MM.1S (cell line): ENCODE measurements at regions not wholly inside any gene's neighbourhood (a gene's known extent, or its start where the extent isn't known, plus 50 kb on each side); places are given as distances from the start of the nearest gene placed in this dataset.

Experiments used
- DNase-seq: peaks from one replicate; pipeline ENCODE4 v3.0.0-alpha.2; 2015
- H2AFZ ChIP-seq: fragments of 300-600 bp; sonication (generic); 2 replicates; pipeline ENCODE4 v1.6.0; 2016; ENCODE audit warnings: antibody characterized with exemption, low read length
- H3F3A ChIP-seq: fragments of 300-600 bp; sonication (generic); 2 replicates; pipeline ENCODE4 v1.6.1; 2016; ENCODE audit warnings: mild to moderate bottlenecking, antibody characterized with exemption, low read length, moderate library complexity, mixed read lengths; ENCODE audit not compliant: insufficient read depth
- H3K27ac ChIP-seq: fragments of 300-600 bp; sonication (generic); 2 replicates; pipeline ENCODE4 v1.5.1; 2016; ENCODE audit warnings: mild to moderate bottlenecking, low read length
- H3K27me3 ChIP-seq: fragments of 300-600 bp; sonication (generic); replicated peaks from 2 replicates; pipeline ENCODE4 v1.6.0; 2016; ENCODE audit warnings: low read length; ENCODE audit not compliant: insufficient read depth
- H3K36me3 ChIP-seq: fragments of 300-600 bp; sonication (generic); replicated peaks from 2 replicates; pipeline ENCODE4 v1.6.1; 2016; ENCODE audit warnings: mild to moderate bottlenecking, low read length, mixed read lengths; ENCODE audit not compliant: insufficient read depth
- H3K4me1 ChIP-seq: fragments of 300-600 bp; sonication (generic); 2 replicates; pipeline ENCODE4 v1.6.1; 2016; ENCODE audit warnings: low read length, mixed read lengths
- H3K4me2 ChIP-seq: fragments of 300-600 bp; sonication (generic); 2 replicates; pipeline ENCODE4 v1.6.0; 2016; ENCODE audit warnings: low read depth, low read length
- H3K4me3 ChIP-seq: fragments of 300-600 bp; sonication (generic); 2 replicates; pipeline ENCODE4 v1.5.1; 2016; ENCODE audit warnings: low read length, mixed read lengths
- H3K79me2 ChIP-seq: fragments of 300-600 bp; sonication (generic); 2 replicates; pipeline ENCODE4 v1.6.1; 2016; ENCODE audit warnings: mixed run types, low read length, mixed read lengths
- H3K9ac ChIP-seq: fragments of 300-600 bp; sonication (generic); 2 replicates; pipeline ENCODE4 v1.6.1; 2016; ENCODE audit warnings: low read length, mixed read lengths
- H3K9me2 ChIP-seq: fragments of 300-600 bp; sonication (generic); replicated peaks from 2 replicates; pipeline ENCODE4 v1.6.1; 2016; ENCODE audit warnings: mild to moderate bottlenecking, low read length, mixed read lengths; ENCODE audit not compliant: insufficient read depth
- H3K9me3 ChIP-seq: fragments of 300-600 bp; sonication (generic); replicated peaks from 2 replicates; pipeline ENCODE4 v1.6.1; 2016; ENCODE audit warnings: mild to moderate bottlenecking, low read length, mixed read lengths; ENCODE audit not compliant: insufficient read depth
- H4K20me1 ChIP-seq: fragments of 300-600 bp; sonication (generic); 2 replicates; pipeline ENCODE4 v1.6.1; 2016; ENCODE audit warnings: mild to moderate bottlenecking, low read length, moderate library complexity, mixed read lengths; ENCODE audit not compliant: insufficient read depth
- CTCF ChIP-seq: fragments of 300-600 bp; sonication (generic); IDR thresholded peaks from 2 replicates; pipeline ENCODE4 v1.5.1; 2016; ENCODE audit warnings: antibody characterized with exemption, low read length, mixed read lengths
- EZH2 ChIP-seq: fragments of 300-600 bp; sonication (generic); optimal IDR thresholded peaks from 2 replicates; pipeline ENCODE3; 2017; ENCODE audit warnings: low read depth, mild to moderate bottlenecking, antibody characterized with exemption, low read length, mixed read lengths
- EZH2phosphoT487 ChIP-seq: fragments of 300-600 bp; sonication (generic); IDR thresholded peaks from 2 replicates; pipeline ENCODE4 v1.6.1; 2018; ENCODE audit warnings: antibody characterized with exemption, low read length

GRCh38 chr18:68275616-68276015 lies 439.3 kb downstream of the TMX3 start:
- no peaks in the 10 kb centered on the region for H3K9me3 ChIP-seq
- H3K9ac ChIP-seq: no peak overlapping the region
- no peak for DNase-seq
- TF ChIP-seq CTCF (no peak), EZH2 (no peak), EZH2phosphoT487 (no peak)
- no peak overlapping the region for H3K27ac ChIP-seq
- no peaks in the 10 kb centered on the region for H3F3A ChIP-seq
- no peaks in the 10 kb centered on the region for H3K36me3 ChIP-seq
- no peaks in the 10 kb centered on the region for H3K27me3 ChIP-seq
- no peaks in the 10 kb centered on the region for H3K4me1 ChIP-seq
- no peaks in the 10 kb centered on the region for H3K79me2 ChIP-seq
- no peaks in the 10 kb centered on the region for H4K20me1 ChIP-seq
- H2AFZ ChIP-seq: no peak overlapping the region
- no peaks in the 10 kb centered on the region for H3K9me2 ChIP-seq
- H3K4me2 ChIP-seq: no peak overlapping the region
- H3K4me3 ChIP-seq: no peak overlapping the region

- Histone ChIP-seq H3K9ac (no peak overlapping the region), H3K4me2 (no peak overlapping the region), H3K9me3 (no peaks in the 10 kb centered on the region), H3F3A (no peaks in the 10 kb centered on the region), H3K36me3 (no peaks in the 10 kb centered on the region), H3K4me3 (no peak overlapping the region), H3K4me1 (no peaks in the 10 kb centered on the region), H3K27ac (no peak overlapping the region), H2AFZ (no peak overlapping the region), H4K20me1 (no peaks in the 10 kb centered on the region), H3K27me3 (no peaks in the 10 kb centered on the region), H3K9me2 (no peaks in the 10 kb centered on the region), H3K79me2 (no peaks in the 10 kb centered on the region)
- DNase-seq: no peak
- TF ChIP-seq CTCF (no peak), EZH2 (no peak), EZH2phosphoT487 (no peak)
Observed at GRCh38 chr18:68270017-68270416, 444.9 kb downstream of the TMX3 start.

- Histone ChIP-seq H3K4me1 (no peaks in the 10 kb centered on the region), H3K9me2 (no peaks in the 10 kb centered on the region), H2AFZ (no peak overlapping the region), H3F3A (no peaks in the 10 kb centered on the region), H3K9me3 (no peaks in the 10 kb centered on the region), H3K27ac (no peak overlapping the region), H3K4me2 (no peak overlapping the region), H3K79me2 (no peaks in the 10 kb centered on the region), H3K9ac (no peak overlapping the region), H3K4me3 (no peak overlapping the region), H3K36me3 (no peaks in the 10 kb centered on the region), H4K20me1 (no peaks in the 10 kb centered on the region), H3K27me3 (no peaks in the 10 kb centered on the region)
- no peak for DNase-seq
- TF ChIP-seq CTCF: no peak
- no peak for TF ChIP-seq EZH2
- no peak for TF ChIP-seq EZH2phosphoT487
Observed at GRCh38 chr18:68267583-68267982, 447.3 kb downstream of the TMX3 start.
